Left lung (tissue), 4 donors: ENCODE measurements at regions not wholly inside any gene's neighbourhood (a gene's known extent, or its start where the extent isn't known, plus 50 kb on each side); places are given as distances from the start of the nearest gene placed in this dataset.

Source experiments
- ATAC-seq: fragments of 200-7000 bp; cut with Tn5 transposase; one replicate; pipeline ENCODE4 v1.9.1; 2020; ENCODE audit warnings: moderate library complexity
- DNase-seq, 4 donors: peaks; one replicate each; pipeline ENCODE4 v3.0.0-alpha.2; 2013 to 2020
- H3K27ac ChIP-seq, 2 donors: fragments of 200-600 bp; sonication (generic) in 1 of 2; one replicate each; pipeline versions ENCODE4 v1.5.0 to v1.8.0; 2020 to 2021
- H3K27me3 ChIP-seq, 2 donors: fragments of 200-600 bp; sonication (generic) in 1 of 2; one replicate each; pipeline versions ENCODE4 v1.5.0 to v1.8.0; 2020 to 2021
- H3K36me3 ChIP-seq, 2 donors: fragments of 200-600 bp; sonication (generic) in 1 of 2; one replicate each; pipeline versions ENCODE4 v1.5.0 to v1.8.0; 2020 to 2021
- H3K4me1 ChIP-seq, 2 donors: fragments of 200-600 bp; one replicate each; pipeline ENCODE4 v1.8.0; 2021
- H3K4me3 ChIP-seq, 2 donors: fragments of 200-600 bp; sonication (generic) in 1 of 2; one replicate each; pipeline versions ENCODE4 v1.5.0 to v1.8.0; 2020 to 2021; ENCODE audit warnings: mild to moderate bottlenecking in 1 of 2
- H3K9me3 ChIP-seq, 2 donors: fragments of 200-600 bp; sonication (generic) in 1 of 2; one replicate each; pipeline versions ENCODE4 v1.5.0 to v1.8.0; 2020 to 2021
- CTCF ChIP-seq, 2 donors: fragments of 200-600 bp; sonication (generic) in 1 of 2; IDR thresholded peaks; one replicate each; pipeline versions ENCODE4 v1.5.0 to v1.8.0; 2021; ENCODE audit warnings: antibody characterized with exemption in 2 of 2
- intact Hi-C, 2 donors: fragments of 100-400 bp; cut with DNase I; formaldehyde crosslinking; loops; one replicate each; pipeline versions ENCODE4 v1.11.2 to v1.14.2; 2022
- donor health status: DM: no; HTN: yes; CAD: no.
- donor health status: DM: no; HTN: no; CAD: no.

GRCh38 chr16:73543331-73543969 is 495.5 kb upstream of the ZFHX3 start:
- no peak overlapping the region for H3K27ac ChIP-seq
- H3K9me3 ChIP-seq: no peaks in the 10 kb centered on the region
- no peaks in the 10 kb centered on the region for H3K36me3 ChIP-seq
- no peak for DNase-seq
- intact Hi-C loops: no loop called here
- H3K4me3 ChIP-seq: no peak overlapping the region
- no peak for ATAC-seq
- peaks cover 6 to 65% of the 10 kb centered on the region in 2 donors for H3K27me3 ChIP-seq
- H3K4me1 ChIP-seq: no peaks in the 10 kb centered on the region
- TF ChIP-seq CTCF (IDR thresholded peaks at IDR 0.05): no peak

DNA sequence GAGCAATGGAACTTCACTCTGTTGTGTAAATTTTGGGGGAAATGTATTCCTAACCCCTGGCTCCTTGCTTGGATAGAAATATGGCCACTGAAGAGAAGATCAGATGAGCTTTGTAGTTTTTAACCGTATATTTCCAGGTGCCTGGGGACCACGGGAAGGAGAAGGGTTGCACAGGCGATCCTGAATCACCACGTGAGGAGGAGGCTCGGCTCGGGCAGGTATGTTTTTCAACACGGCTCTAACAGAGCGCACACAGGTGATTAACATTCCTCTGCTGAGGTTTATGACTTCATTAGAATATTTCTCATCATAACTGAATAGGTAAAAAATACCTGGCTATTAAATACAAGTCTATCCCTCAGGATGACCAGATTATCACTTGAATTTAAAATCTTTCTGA is 495.0 kb upstream of the ZFHX3 start:
- Histone ChIP-seq H3K36me3 (no peaks in the 10 kb centered on the region), H3K27ac (no peak overlapping the region), H3K4me3 (no peak overlapping the region), H3K9me3 (no peaks in the 10 kb centered on the region), H3K27me3 (peaks cover 3 to 60% of the 10 kb centered on the region in 2 donors), H3K4me1 (no peaks in the 10 kb centered on the region)
- TF ChIP-seq CTCF (IDR thresholded peaks at IDR 0.05): no peak
- no peak for DNase-seq
- no peak for ATAC-seq
- intact Hi-C loops: no loop called here

DNA sequence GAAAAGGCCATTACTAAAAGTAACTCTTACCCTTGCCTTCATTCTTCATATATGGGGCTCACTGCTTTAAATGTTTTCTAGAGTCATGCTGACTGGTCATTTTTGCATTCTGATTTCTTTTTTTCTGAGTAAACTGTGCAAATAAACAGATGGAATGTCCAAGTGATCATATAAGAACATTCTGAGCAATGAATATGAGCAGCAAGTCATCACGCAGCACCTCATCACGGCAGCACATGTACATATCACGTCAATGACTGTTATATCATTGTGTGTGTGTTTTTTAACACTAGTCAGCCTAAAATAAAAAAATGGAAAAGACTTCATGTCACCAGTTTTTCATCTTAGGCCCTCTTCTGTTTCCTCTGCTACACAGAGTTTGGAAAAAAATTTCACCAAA is 490.0 kb upstream of the ZFHX3 start:
- no peak for TF ChIP-seq CTCF (IDR thresholded peaks at IDR 0.05)
- intact Hi-C loops: no loop called here

DNA sequence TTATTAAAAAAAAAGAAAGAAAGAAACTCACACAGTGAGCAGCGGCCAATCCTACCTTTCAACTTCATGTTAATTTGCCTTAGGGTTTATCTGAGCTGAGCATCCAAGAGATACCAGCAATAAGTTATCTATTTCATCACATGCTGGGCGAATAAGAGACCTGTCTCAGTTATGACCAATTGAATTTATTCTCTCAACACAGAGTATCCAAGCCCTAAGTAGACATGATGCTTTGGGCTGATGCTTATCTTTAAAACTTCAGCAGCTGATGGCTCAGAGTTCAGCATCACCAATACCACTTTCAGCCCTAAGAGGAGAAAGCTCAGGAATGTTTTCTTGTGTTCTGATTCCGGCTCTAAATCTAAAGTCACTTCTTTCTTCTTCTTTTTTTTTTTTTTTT is 489.0 kb upstream of the ZFHX3 start:
- ATAC-seq: no peak
- H3K36me3 ChIP-seq: no peaks in the 10 kb centered on the region
- DNase-seq: no peak
- H3K27me3 ChIP-seq: peaks cover 0 to 1% of the 10 kb centered on the region in 2 donors
- intact Hi-C loops: no loop called here
- no peak overlapping the region for H3K27ac ChIP-seq
- no peak for TF ChIP-seq CTCF (IDR thresholded peaks at IDR 0.05)
- no peaks in the 10 kb centered on the region for H3K9me3 ChIP-seq
- H3K4me1 ChIP-seq: no peaks in the 10 kb centered on the region
- H3K4me3 ChIP-seq: no peak overlapping the region

More for the DNA sequence above, 490.0 kb upstream of the ZFHX3 start:
- DNase-seq (no peak), ATAC-seq (no peak)
- H3K36me3 ChIP-seq: no peaks in the 10 kb centered on the region
- peaks cover 0 to 10% of the 10 kb centered on the region in 2 donors for H3K27me3 ChIP-seq
- no peak overlapping the region for H3K27ac ChIP-seq
- H3K4me1 ChIP-seq: no peaks in the 10 kb centered on the region
- H3K9me3 ChIP-seq: no peaks in the 10 kb centered on the region
- no peak overlapping the region for H3K4me3 ChIP-seq

GRCh38 chr16:73531021-73531420 is 483.1 kb upstream of the ZFHX3 start:
- no peak overlapping the region for H3K4me3 ChIP-seq
- no peaks in the 10 kb centered on the region for H3K9me3 ChIP-seq
- no peaks in the 10 kb centered on the region for H3K36me3 ChIP-seq
- no peaks in the 10 kb centered on the region for H3K4me1 ChIP-seq
- DNase-seq: no peak
- no peak for TF ChIP-seq CTCF (IDR thresholded peaks at IDR 0.05)
- intact Hi-C loops: no loop called here
- H3K27me3 ChIP-seq: no peaks in the 10 kb centered on the region
- no peak overlapping the region for H3K27ac ChIP-seq
- no peak for ATAC-seq
